ENCODE measurements at regions not wholly inside any gene's neighbourhood (a gene's known extent, or its start where the extent isn't known, plus 50 kb on each side); places are given as distances from the start of the nearest gene placed in this dataset.

DNA sequence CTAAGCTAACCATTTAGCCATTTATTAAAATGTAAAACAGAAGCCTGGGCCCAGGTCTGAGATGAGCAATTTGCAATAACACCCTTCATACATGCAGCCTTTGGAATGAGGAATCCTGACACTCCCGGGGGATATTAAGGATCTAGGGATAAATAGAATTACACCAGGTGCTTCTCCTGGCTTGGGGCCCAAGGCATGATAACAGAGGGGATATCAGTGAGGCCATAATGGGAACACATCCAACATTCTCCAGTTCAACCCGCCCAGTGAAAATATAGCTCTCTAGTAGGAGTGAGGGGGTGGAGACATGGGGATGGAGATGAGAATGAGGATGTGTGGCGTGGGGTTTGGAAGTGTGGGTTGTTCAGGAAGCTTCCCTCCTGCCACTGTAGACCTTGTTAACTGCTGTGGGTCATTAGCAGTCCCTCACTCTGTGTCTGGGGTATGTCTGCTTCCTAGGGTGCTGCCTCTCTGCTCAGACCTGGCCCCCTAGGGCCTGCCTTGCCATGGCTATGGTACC, 57.9 kb upstream of the KANK4 start:
- no peak for TF ChIP-seq POLR2A (IDR thresholded peaks at IDR 0.05)
- TF ChIP-seq, protein P1, sequence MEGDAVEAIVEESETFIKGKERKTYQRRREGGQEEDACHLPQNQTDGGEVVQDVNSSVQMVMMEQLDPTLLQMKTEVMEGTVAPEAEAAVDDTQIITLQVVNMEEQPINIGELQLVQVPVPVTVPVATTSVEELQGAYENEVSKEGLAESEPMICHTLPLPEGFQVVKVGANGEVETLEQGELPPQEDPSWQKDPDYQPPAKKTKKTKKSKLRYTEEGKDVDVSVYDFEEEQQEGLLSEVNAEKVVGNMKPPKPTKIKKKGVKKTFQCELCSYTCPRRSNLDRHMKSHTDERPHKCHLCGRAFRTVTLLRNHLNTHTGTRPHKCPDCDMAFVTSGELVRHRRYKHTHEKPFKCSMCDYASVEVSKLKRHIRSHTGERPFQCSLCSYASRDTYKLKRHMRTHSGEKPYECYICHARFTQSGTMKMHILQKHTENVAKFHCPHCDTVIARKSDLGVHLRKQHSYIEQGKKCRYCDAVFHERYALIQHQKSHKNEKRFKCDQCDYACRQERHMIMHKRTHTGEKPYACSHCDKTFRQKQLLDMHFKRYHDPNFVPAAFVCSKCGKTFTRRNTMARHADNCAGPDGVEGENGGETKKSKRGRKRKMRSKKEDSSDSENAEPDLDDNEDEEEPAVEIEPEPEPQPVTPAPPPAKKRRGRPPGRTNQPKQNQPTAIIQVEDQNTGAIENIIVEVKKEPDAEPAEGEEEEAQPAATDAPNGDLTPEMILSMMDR (IDR thresholded peaks at IDR 0.05) = no peak
